ENCODE measurements at regions not wholly inside any gene's neighbourhood (a gene's known extent, or its start where the extent isn't known, plus 50 kb on each side); places are given as distances from the start of the nearest gene placed in this dataset.

- Histone ChIP-seq H3K18ac (ENCODE audit: insufficient read length, low read depth, low read length) (no peak overlapping the region), H2BK12ac (ENCODE audit: insufficient read length, low read depth, low read length) (no peak overlapping the region), H2BK5ac (ENCODE audit: insufficient read length, low read length) (no peak overlapping the region), H3T11ph (ENCODE audit: low read length) (no peak overlapping the region), H2BK15ac (ENCODE audit: low read depth, low read length) (no peak overlapping the region), H3K79me1 (ENCODE audit: insufficient read depth, low read depth, low read length, poor library complexity, severe bottlenecking) (no peaks in the 10 kb centered on the region), H4K91ac (ENCODE audit: insufficient read length, low read depth, low read length) (no peak overlapping the region), H3K56ac (ENCODE audit: insufficient read length, low read depth, low read length) (no peak overlapping the region), H3K79me2 (ENCODE audit: insufficient read depth, low read length) (no peaks in the 10 kb centered on the region), H4K5ac (ENCODE audit: insufficient read length, low read depth, low read length) (no peak overlapping the region), H2AK5ac (ENCODE audit: insufficient read length, low read length) (no peak overlapping the region), H3K9me3 (ENCODE audit: control insufficient read depth, low read depth, low read length) (no peaks in the 10 kb centered on the region), H4K20me1 (ENCODE audit: control insufficient read depth, insufficient read depth, insufficient read length) (no peaks in the 10 kb centered on the region), H3K27me3 (ENCODE audit: insufficient read depth, low read length) (no peaks in the 10 kb centered on the region), H3K23ac (ENCODE audit: insufficient read length, low read depth, low read length) (no peak overlapping the region), H3K9ac (ENCODE audit: extremely low read depth, insufficient read length, low read length) (no peak overlapping the region), H3K27ac (ENCODE audit: insufficient read length, low read depth, low read length) (no peak overlapping the region), H2AFZ (ENCODE audit: low read length) (no peak overlapping the region), H3K4me1 (ENCODE audit: insufficient read depth, low read length) (no peaks in the 10 kb centered on the region), H2BK20ac (ENCODE audit: low read depth, low read length, poor library complexity, severe bottlenecking) (no peak overlapping the region), H4K8ac (replicated peaks; ENCODE audit: insufficient read length, low read depth, low read length) (no peak overlapping the region), H3K23me2 (ENCODE audit: insufficient read length, low read depth, low read length, poor library complexity, severe bottlenecking) (no peaks in the 10 kb centered on the region), H3K14ac (ENCODE audit: insufficient read depth, low read length) (no peak overlapping the region), H3K4ac (ENCODE audit: low read depth, low read length) (no peak overlapping the region), H2BK120ac (ENCODE audit: low read depth, low read length, poor library complexity, severe bottlenecking) (no peak overlapping the region), H3K4me2 (ENCODE audit: insufficient read depth, insufficient read length, low read length) (no peak overlapping the region)
- Mint-ChIP-seq H3K9me3 (peaks cover 5 to 10% of the 10 kb centered on the region in 2 experiments; a peak in 3 of 5 replicates), H3K4me3 (no peak overlapping the region), H3K27me3 (ENCODE audit: low read depth) (no peaks in the 10 kb centered on the region), H3K4me1 (no peaks in the 10 kb centered on the region), H3K36me3 (ENCODE audit: insufficient read depth in 1 of 3, low read depth in 3 of 3) (no peaks in the 10 kb centered on the region; a peak in 1 of 7 replicates), H3K27ac (no peak overlapping the region)
- no peak for DNase-seq
- no CpG with 5 or more reads among the region's 1 CpG for WGBS (ENCODE audit: extremely low coverage, insufficient read length, low lambda C conversion rate)
- TF ChIP-seq CTCF (conservative IDR thresholded peaks at IDR 0.05), result no peak
Observed at GRCh38 chr6:86529635-86530034, 407.7 kb upstream of the HTR1E start.
